Kasumi-1 (cell line): ENCODE measurements at regions not wholly inside any gene's neighbourhood (a gene's known extent, or its start where the extent isn't known, plus 50 kb on each side); places are given as distances from the start of the nearest gene placed in this dataset.

ENCODE experiments used
- DNase-seq, 2 experiments: peaks; one replicate each; lab custom pipeline; 2025; lab: John Stamatoyannopoulos, UW

DNA sequence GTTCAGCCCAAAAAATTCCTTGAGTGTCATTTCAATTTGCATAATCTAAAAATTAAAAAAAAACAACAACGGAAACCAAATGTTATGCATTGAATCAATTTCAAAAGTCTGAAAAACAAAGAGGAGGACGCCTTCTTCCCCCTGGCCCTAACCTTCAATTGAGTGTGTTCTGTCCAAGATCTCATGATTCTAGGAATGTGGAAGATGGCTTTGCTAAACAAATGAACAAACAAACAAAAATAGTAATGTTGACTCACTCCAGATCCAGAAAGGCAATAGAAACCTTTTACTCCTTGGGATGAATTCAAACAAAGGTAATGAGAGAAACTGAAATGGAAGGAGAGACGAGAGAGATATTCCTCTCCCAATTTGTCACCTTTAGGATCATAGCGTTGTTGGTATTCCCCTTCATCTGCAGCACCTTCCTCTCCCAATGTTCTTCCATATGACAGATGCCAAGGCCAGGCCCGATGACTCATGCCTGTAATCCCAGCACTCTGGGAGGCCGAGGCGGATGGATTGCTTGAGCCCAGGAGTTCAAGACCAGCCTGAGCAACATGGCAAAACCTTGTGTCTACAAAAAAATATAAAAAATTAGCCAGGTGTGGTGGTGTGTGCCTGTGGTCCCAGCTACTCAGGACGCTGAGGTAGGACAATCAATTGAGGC lies 109.2 kb upstream of the ADGRF1 start:
- no peak for DNase-seq

DNA sequence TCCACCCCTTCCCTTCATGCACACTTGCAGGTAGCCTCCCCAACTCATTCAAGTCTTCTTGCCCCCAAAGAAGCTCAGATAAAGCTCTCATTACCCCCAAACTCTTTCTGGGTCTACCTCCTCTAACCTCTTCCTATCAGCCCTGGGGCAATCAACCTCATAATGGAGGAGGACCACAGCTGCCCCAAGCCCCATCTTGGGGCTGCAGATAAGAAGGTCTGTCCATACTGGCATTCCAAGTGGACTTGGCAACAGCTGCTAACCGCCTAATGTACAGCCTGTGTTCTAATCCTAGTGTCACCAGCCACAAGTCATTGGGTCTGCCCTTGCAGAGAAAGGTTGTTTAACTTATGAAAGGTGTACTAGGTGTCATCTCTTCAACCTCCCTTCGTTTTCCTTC lies 107.4 kb upstream of the ADGRF1 start:
- no peak for DNase-seq

DNA sequence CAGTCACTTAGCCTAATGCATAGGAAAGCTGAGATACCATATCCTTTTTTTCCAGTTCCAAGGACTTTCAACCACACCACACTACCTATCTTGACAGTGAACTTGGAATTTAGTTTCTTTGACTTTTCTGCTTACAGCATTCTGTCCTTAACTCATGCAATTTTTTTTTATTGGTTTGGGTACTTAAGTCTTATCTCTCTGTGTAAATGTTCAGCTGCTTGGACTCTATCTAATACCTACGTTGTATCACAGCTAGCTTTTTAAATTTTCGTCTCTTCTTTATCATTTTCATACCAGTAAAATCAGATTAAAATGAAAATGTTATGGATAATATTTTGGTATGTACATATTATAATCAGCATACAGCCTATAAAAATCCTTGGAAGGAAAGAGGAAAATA lies 106.9 kb upstream of the ADGRF1 start:
- DNase-seq = no peak

DNA sequence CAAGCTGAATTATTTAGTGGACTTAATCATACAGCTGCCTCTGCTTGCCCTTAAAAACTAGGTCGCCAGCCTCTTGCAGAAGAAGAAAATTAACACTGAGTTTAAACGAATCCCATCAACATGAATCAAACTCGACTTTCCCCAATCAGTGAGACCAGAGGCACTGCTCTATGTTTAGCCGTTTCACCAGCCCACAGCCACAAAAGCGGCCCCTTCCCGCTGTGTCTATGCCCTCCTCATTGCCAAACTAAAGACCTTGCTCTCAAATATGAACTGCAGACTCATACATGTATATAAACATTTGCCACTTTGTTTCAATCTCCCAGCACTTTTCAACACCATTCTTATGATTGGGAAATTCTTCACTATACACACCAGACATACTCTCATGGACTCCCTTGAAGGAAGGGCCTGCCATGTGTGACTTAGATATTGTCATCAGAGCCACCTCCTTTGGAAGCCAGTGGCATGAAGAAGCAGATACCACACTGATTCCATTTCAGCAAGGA lies 105.8 kb upstream of the ADGRF1 start:
- no peak for DNase-seq

DNA sequence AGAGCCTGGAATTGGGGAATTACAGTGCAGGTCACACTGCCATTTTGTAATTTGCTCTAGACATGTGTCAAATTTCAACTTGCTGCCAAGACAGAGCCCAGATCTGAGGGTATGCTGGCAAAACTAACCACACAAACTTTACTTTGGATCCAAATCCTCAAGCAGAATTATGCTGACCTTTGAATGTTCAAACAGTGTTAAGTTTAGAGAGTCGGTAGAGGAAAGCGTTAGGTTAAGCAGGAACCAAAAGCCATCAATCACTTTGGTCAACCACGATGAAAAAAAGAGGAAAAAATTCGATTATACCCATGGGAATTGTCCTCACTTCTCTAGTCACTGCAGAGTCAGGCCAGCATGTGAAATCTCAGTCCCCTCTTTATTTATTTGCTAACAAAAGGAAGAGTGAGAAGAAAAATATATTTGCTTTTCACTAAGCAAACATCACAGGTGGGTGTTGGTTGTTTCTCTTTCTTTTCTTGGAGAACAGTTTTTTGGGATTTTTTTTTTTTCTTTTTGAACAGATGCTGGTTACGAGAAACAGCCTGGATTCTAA lies 105.1 kb upstream of the ADGRF1 start:
- no peak for DNase-seq

DNA sequence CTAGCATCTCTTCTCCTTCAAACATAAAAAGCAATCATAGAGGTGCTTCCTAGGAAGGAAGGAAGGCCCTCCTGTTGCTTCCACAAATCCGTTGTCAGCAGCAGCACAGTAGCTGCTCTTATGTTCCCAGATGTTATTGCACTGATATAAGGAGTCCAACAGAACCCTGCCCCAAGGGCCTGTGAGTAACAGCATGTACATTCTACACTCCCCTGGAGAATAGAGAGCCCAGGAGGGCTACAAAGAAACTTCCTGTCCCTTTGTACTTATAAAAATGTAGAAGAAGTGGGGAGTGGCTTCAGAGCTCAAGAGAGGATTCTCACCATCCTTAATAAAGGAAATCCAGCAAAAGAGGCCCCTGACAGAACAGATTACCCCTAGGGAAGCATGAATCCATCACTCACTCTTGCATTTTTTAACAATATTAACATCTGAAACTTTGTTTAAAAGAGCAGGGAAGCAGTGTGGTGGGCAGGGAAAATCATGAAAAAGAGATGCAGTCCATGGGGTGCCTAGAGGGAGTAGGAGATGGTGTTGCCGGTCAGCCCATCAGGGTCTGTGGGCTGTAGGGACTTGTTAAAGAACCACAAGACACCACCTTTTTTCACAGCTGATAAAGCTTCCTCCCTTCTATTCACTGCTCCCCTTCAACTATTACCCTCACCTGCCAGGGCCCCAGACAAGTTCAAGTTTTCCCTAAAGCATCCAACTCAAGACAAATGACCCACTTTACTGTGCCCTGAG lies 104.5 kb upstream of the ADGRF1 start:
- DNase-seq = no peak

DNA sequence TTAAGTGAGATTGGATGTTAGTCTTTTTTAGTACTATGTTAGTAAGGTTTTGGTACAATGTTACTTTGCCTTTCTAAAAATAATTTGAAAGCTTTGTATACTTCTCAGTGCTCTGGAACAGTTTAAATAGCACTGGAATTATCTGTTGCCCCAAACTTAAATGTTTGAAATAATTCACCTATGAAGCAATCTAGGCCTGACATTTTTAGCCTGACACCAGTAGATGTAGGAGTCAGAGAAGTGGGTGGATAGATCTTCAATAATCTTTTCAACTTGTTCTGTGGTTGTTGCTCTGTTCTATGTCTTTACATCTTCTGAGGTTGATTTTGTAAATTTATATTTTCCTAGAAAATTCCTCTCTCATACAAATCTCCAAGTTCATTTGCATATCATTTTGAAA lies 103.1 kb upstream of the ADGRF1 start:
- no peak for DNase-seq

DNA sequence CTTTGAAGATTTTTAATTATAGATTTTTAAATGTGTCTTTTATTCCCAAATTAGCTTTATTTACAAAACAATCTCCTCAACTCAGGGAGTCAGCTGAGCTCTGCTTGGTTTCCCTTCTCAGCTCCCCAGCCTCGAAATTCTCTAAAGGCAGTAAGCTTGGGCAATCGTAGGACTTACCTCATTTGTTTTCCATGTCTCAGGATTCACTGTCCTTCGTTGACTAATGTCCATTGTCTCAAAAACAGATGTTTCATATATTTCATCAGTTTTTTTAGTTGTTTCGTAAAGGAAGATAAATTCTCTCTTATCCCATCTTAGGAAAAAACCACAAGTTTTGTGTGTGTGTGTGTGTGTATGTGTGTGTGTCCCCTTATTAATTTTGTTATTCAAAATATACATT lies 102.2 kb upstream of the ADGRF1 start:
- no peak for DNase-seq

DNA sequence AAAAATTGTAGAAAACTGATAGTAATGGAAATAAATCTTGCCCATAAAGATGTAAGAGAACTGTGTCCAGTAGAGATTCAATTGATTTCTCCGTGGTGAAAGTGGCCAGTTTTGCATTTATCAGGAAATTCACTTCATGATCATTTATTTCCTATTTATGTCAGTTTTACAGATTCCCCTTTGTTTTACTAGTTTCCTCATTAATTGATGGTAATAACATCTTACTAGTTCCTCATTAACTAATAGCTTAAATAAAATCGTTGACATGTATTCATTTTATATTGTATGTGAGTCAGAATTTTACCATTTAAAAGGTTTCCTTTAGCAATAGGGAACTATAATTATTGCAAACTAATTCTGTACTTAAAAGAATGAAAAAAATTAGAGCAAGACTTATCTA lies 99.8 kb upstream of the ADGRF1 start:
- DNase-seq = no peak

DNA sequence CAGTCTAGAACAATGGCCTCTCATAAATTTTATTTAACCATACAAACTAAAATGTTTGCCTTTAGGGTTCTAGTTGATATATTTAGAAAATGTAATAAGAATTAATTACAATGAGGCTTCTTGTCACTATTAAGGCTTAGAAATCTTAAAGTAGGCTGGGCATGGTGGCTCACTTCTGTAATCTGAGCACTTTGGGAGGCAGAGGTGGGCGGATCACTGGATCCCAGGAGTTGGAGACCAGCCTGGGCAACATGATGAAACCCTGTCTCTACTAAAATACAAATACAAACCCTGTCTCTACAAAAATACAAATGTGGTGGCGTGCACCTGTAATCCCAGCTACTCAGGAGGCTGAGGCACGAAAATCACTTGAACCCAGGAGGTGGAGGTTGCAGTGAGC lies 99.0 kb upstream of the ADGRF1 start:
- no peak for DNase-seq

DNA sequence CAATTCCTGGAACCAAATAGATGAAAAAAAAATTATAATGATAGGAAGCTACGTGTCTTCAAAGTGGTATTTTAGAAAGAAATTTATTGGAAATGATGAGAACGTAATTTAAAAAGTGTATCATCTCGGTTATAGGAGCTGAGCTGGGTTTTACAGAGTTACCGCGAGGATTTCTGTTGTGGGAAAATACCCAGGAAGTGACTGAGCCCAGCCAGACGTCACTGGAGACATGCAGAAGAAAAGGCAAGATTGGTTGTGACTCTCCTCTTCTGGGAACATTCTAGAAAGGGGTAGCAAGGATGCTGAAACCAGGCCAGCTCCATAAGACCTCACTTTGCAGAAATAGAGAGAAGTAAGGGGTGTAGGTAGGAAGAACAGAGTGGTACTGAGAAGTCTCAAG lies 95.9 kb upstream of the ADGRF1 start:
- no peak for DNase-seq

DNA sequence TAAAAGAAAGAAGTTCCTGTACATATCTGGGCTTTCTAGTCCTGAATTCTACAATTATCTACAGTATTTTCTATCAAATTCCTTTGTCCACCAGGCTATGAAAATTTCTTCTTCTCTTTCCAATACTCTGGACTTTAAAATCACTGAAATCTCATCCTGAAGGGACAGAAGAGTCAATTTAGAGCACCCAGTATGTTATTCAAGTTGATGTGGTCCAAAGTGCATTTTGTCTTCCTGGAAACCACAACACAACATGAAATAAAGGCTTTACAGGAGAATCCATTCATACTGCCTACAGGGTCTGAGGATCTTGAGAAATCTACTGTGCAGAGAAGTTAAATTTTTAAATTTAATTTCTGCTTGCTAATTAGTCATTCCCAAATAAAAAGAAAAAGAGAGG lies 94.9 kb upstream of the ADGRF1 start:
- DNase-seq = no peak

DNA sequence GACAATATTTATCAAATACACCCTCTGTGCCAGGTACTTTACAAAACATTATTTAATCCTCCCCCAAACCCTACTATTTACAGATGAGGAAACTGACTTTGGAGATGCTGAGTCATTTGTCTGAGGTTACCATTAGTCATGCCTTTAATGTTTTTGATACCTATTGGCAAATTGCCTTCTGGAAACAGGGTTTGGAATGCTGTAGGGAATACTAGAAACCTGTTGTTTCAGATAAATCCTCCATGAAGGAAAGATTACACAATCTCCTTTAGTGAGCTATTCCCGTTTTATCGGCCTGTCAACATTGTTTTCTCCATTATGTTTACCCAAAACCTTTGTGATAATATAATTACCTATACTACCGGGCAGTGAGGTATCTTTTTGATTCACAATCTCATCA lies 93.6 kb upstream of the ADGRF1 start:
- DNase-seq = no peak

DNA sequence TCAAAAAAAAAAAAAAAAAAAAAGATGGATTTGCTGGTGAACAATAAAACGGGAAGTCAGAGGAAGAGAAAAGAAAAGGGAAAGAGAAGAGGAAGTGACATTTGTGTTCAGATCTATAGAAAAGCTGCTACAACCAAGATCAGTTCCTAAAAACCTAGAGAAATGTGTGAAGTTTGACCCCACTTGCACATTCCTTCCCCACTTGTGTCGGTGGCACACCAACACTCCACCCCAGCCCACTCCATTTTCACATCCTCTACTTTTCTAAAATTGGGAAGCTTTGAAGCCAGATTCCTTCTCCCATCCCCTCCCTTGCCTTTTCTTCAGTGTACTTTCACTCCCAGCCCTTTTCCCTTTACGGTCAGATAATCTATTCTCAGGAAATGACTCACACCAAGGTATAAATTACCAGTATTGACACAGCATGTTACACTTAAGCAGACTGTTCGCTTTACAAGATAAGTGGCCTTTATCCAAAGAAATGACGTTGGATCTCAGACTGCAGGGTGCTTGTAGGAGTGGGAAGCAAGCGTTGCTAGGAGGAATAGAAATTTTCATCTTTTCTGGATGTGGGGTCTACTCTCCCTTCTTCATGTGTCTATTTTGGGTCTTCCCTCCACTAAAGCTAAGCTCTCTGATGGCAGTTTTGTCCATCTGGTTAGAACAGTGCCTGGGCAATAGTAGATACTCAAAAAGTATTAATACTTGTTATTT lies 92.5 kb upstream of the ADGRF1 start:
- DNase-seq = peak; percentile 49 to 76

DNA sequence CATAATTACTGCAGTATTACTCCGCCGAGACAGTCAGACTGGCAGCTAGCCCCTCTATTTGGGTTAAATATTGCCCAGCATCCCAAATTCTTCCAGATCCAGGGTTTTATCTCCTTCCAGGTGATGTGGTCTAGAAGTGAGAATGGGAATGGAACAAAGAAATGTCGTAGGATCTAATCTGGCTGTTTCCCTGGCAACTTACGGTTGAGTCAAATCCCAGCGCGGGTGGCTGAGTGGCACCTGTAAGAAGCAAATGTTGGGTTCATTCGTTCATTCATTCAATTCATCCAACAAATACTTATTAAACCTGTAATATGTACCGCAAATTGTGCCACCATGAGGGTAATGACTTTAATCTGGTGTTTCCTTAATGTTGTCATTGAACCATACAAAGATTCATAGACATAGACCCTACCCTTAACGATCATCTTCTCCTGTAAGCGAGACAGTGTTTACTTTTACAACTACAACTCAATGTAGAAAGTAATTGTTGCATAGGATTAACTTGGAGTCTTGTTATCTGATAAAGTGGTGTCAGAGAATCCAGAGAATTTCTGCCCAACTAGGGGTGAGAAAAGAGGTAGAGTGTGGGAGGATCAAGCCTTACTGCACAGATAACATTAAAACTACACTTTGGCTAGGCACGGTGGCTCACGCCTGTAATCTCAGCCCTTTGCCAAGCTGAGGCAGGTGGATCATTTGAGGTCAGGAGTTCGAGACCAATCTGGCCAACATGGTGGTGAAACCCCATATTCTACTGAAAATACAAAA lies 91.3 kb upstream of the ADGRF1 start:
- DNase-seq = no peak

DNA sequence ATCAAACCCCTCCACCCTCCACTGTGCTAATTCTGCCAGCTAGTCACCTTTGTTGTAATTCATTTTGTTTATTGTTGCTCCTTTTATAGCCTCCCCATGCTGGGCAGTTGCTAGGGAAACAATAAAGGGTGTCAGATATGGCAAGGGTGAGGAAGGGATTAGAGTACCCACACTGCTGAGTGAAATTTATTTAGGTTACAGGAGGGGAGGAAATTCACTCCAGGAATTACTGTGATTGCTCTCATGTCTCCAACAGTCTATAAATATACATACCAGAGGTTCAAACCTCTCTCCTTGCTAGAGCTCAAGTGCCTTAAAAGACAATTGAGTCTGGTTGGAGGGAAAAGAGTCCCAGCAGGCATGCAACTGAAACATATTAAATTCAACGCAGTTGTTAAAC lies 90.6 kb upstream of the ADGRF1 start:
- no peak for DNase-seq

DNA sequence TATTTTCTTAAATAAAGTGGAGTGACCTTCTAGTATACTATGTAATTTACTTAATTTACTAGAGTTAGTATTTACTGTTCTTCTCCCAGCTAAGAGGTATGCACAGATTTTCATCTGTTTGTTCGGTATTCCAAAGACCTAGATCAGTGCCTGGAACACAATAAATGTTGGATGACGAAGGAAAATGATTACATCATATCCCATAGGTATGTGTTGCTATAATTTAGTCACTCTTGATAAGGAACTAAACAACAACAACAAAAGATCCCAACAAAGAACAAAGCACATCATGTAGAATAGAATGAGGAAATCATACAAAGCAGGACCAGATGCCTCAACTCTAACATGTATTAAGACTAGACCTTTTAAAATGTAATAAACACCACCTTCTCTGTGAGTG lies 89.6 kb upstream of the ADGRF1 start:
- no peak for DNase-seq

DNA sequence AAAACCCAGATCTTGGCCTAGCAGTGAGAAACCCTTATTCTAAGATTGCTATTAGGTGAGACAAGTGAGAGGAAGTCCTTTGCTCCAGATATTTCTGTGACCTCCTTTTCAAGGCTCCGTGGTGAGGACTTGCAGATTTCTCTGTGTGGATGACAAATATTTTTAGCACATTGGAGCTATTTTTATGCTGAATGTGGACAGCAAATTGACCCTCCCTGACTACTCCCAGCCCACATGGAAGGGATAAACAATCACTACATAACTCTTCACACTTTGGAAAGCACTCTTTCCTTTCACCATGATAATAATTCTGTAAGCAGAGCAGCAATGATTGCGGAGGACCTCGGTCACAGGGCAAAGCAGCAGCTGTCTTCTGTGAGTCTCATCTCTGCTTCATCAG lies 88.0 kb upstream of the ADGRF1 start:
- DNase-seq = no peak

DNA sequence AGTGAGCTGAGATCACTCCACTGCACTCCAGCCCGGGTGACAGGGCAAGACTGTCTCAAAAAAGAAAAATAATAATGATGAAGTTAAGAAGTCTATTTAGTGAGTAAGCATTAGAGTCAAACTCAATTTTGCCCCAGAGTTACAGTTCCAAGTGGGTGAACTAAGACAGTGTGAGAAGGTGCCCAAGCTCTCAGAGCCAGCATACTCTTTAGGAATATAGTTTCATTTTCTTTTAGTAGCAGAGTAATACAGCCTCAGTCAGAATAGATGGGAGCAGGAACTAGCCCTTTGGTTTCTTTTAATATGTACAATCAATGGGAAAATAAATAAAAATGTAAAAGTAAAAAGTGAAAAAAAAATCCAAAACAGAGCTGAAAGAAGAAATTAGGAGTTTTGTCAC lies 87.0 kb upstream of the ADGRF1 start:
- no peak for DNase-seq

DNA sequence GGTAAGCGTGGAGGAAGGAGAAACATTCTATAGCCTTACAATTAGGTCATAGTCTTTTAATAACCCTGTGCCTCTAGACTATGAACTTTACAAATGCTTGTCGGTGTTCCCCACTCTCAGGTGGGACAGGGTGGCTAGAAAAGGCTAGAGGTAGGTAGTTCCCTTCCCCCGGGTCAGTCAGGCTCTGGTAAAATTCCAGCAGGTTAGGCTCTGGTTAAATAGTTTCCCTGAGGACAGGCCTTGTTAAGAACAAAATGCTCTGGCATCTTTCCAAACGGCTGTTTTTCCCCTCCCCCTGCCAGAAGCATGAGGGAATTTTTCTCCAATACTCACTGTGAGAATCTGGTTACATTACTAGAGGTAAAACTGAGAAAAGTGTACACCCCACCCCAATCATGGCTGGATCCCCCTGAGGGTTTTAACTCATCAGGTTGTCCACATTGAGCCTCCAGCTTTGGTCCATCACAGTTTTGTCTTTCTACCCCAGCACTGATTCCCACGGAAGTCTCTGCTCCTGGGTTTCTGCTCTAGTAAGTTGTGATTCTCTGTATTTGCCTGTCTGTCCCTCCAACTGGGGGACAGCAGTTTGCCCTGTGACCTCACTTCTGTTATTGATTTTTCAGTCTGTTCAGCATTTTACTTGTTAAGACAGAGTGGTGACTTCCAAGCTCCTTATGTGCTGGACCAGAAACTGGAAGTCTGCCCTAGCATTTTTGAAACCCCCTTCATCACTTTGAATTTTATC lies 84.7 kb upstream of the ADGRF1 start:
- no peak for DNase-seq

DNA sequence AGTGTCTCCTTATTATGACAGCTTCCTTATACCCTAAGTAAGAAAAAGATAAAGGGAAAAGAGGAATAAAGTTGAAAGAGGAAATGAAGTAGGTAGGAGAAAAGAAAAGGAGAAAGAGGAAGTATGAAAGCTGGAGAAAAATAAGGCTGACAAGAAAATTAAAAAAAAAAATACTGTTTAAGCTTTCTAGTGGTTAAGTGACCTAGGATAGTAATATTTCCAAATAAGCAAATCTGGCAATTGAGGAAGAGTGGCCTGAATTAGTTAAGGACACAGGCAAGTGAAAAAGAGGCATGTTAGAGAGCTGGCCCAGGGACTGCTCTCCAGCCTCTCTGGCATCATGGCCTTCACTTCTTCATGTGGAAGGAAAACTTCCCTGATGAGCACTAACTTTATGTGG lies 76.5 kb upstream of the ADGRF1 start:
- peak; percentile 4 to 28 for DNase-seq
